A549 (cell line): ENCODE measurements at regions not wholly inside any gene's neighbourhood (a gene's known extent, or its start where the extent isn't known, plus 50 kb on each side); places are given as distances from the start of the nearest gene placed in this dataset.

Experiments
- ATAC-seq, 2 experiments: fragments of 200-7000 bp in 1 of 2; fragments of >200 bp in 1 of 2; cut with Nextera tagmentation in 1 of 2; cut with Tn5 transposase in 1 of 2; 3 replicates each; pipeline versions ENCODE4 v1.8.0 to v1.9.1; 2018 to 2020; ENCODE audit warnings: mild to moderate bottlenecking in 1 of 2, moderate library complexity in 1 of 2
- CTCF ChIA-PET: fragments of 300-600 bp; sonication (Branson Sonifier 250); formaldehyde crosslinking; extraction: SDS; loops from one replicate; lab custom pipeline; 2021; ENCODE audit warnings: antibody characterized with exemption, inconsistent platforms; lab: Yijun Ruan, JAX
- POLR2A ChIA-PET: fragments of 350-600 bp; formaldehyde crosslinking; extraction: SDS; loops from one replicate; lab custom pipeline; 2021; ENCODE audit warnings: antibody characterized with exemption, inconsistent platforms; lab: Yijun Ruan, JAX
- DNase-seq, 2 experiments: peaks; one replicate each; pipeline versions ENCODE4 v3.0.0 to v3.0.0-alpha.2; 2011 to 2016; ENCODE audit warnings: low read depth in 1 of 2, low spot score in 1 of 2
- FAIRE-seq: peaks from 2 replicates; lab custom pipeline; 2011; peaks lifted over from hg19 to GRCh38; lab: Jason Lieb, UNC
- H3K27ac ChIP-seq, 2 experiments: fragments of >200 bp; sonication (Bioruptor Twin); formaldehyde crosslinking; 3 replicates each; pipeline ENCODE4 v1.5.1; 2016 to 2017
- H3K4me1 ChIP-seq: fragments of >200 bp; sonication (Bioruptor Twin); formaldehyde crosslinking; 3 replicates; pipeline ENCODE4 v1.6.1; 2016
- H3K4me2 ChIP-seq: fragments of >200 bp; sonication (Bioruptor Twin); formaldehyde crosslinking; 3 replicates; pipeline ENCODE4 v1.6.1; 2016
- H3K4me3 ChIP-seq: fragments of >200 bp; sonication (Bioruptor Twin); formaldehyde crosslinking; 3 replicates; pipeline ENCODE4 v1.5.1; 2016
- H3K9me3 ChIP-seq: fragments of >200 bp; sonication (Bioruptor Twin); formaldehyde crosslinking; 3 replicates; pipeline ENCODE4 v1.6.1; 2016
- CBX8 ChIP-seq: fragments of 200-600 bp; sonication (generic); IDR thresholded peaks from 2 replicates; pipeline ENCODE4 v1.6.1; 2016
- CHD4 ChIP-seq: fragments of 200-600 bp; sonication (generic); IDR thresholded peaks from 2 replicates; pipeline ENCODE4 v1.6.1; 2016; ENCODE audit warnings: antibody characterized with exemption, mild to moderate bottlenecking, borderline replicate concordance
- EHF ChIP-seq: fragments of 250-450 bp; sonication (Bioruptor Pico); IDR thresholded peaks from 2 replicates; pipeline ENCODE4 v1.5.0; 2020; ENCODE audit warnings: mild to moderate bottlenecking
- EHMT2 ChIP-seq: fragments of 200-600 bp; sonication (generic); IDR thresholded peaks from 2 replicates; pipeline ENCODE4 v1.6.1; 2016; ENCODE audit warnings: antibody characterized with exemption, low read depth, mild to moderate bottlenecking, moderate library complexity
- EP300 ChIP-seq, 2 experiments: fragments of >200 bp; sonication (Bioruptor Twin); formaldehyde crosslinking; IDR thresholded peaks; 2 replicates in 1 of 2; 3 replicates in 1 of 2; pipeline ENCODE4 v1.6.1; 2016 to 2017
- ESRRA ChIP-seq: fragments of 150-350 bp; IDR thresholded peaks from 2 replicates; pipeline ENCODE4 v1.6.1; 2014; ENCODE audit warnings: mild to moderate bottlenecking, low read length, borderline replicate concordance
- FOSB ChIP-seq: fragments of 250-450 bp; sonication (Bioruptor Pico); IDR thresholded peaks from 2 replicates; pipeline ENCODE4 v1.5.0; 2020; ENCODE audit warnings: mild to moderate bottlenecking, moderate library complexity
- FOSL2 ChIP-seq, 2 experiments: fragments of 450-650 bp in 1 of 2; fragments of >200 bp in 1 of 2; sonication (Bioruptor Twin) in 1 of 2; formaldehyde crosslinking; IDR thresholded peaks; 2 replicates each; pipeline versions ENCODE4 v1.5.0 to v1.6.1; 2016 to 2020; ENCODE audit warnings: mild to moderate bottlenecking in 1 of 2, moderate library complexity in 1 of 2
- FOXS1 ChIP-seq: fragments of 250-450 bp; sonication (Bioruptor Pico); IDR thresholded peaks from 2 replicates; pipeline ENCODE4 v1.5.0; 2020; ENCODE audit warnings: mild to moderate bottlenecking, moderate library complexity
- GATA3 ChIP-seq: IDR thresholded peaks from 2 replicates; pipeline ENCODE4 v1.6.1; 2012; ENCODE audit warnings: borderline replicate concordance
- HOXA7 ChIP-seq: fragments of 250-450 bp; sonication (Bioruptor Pico); IDR thresholded peaks from 2 replicates; pipeline ENCODE4 v1.5.0; 2020; ENCODE audit warnings: mild to moderate bottlenecking, moderate library complexity
- HOXB13 ChIP-seq: fragments of 250-450 bp; sonication (Bioruptor Pico); IDR thresholded peaks from 2 replicates; pipeline ENCODE4 v1.5.0; 2020; ENCODE audit warnings: low read depth, mild to moderate bottlenecking, moderate library complexity
- KDM1A ChIP-seq: fragments of 200-600 bp; sonication (generic); IDR thresholded peaks from 2 replicates; pipeline ENCODE4 v1.6.1; 2016; ENCODE audit warnings: low read depth, mild to moderate bottlenecking
- MAZ ChIP-seq: fragments of 150-350 bp; IDR thresholded peaks from 2 replicates; pipeline ENCODE4 v1.6.1; 2014; ENCODE audit warnings: antibody characterized with exemption, low read depth, low read length, borderline replicate concordance
- NR3C1 ChIP-seq: fragments of >200 bp; sonication (Bioruptor Twin); formaldehyde crosslinking; IDR thresholded peaks from 3 replicates; pipeline ENCODE4 v1.6.1; 2017
- POLR2AphosphoS2 ChIP-seq: conservative IDR thresholded peaks from 2 replicates; pipeline ENCODE4 v1.6.1; 2012; ENCODE audit warnings: low read length, improper control_type of control experiment, inconsistent platforms
- SMC3 ChIP-seq: fragments of >200 bp; sonication (Bioruptor Twin); formaldehyde crosslinking; IDR thresholded peaks from 3 replicates; pipeline ENCODE4 v1.6.1; 2018; ENCODE audit warnings: inconsistent platforms
- ZSCAN20 ChIP-seq: fragments of 250-450 bp; sonication (Bioruptor Pico); IDR thresholded peaks from 2 replicates; pipeline ENCODE4 v1.8.0; 2022; ENCODE audit warnings: mild to moderate bottlenecking, moderate library complexity
- WGBS: methylation state at CpG from one replicate; pipeline ENCODE4 v1.1.6; 2017; ENCODE audit errors: missing lambda C conversion rate; 5-methylcytosine and 5-hydroxymethylcytosine counted together
- TF ChIP-seq, protein P1 (sequence below): IDR thresholded peaks from 2 replicates; pipeline ENCODE4 v1.6.1; 2012
- TF ChIP-seq, protein P2 (sequence below): fragments of >200 bp; sonication (Bioruptor Twin); formaldehyde crosslinking; IDR thresholded peaks from 3 replicates; pipeline ENCODE4 v1.5.1; 2016
- TF ChIP-seq, protein P3 (sequence below): fragments of 250-450 bp; sonication (Bioruptor Pico); IDR thresholded peaks from 2 replicates; pipeline ENCODE4 v1.5.0; 2020; ENCODE audit warnings: low read depth, mild to moderate bottlenecking, moderate library complexity

DNA sequence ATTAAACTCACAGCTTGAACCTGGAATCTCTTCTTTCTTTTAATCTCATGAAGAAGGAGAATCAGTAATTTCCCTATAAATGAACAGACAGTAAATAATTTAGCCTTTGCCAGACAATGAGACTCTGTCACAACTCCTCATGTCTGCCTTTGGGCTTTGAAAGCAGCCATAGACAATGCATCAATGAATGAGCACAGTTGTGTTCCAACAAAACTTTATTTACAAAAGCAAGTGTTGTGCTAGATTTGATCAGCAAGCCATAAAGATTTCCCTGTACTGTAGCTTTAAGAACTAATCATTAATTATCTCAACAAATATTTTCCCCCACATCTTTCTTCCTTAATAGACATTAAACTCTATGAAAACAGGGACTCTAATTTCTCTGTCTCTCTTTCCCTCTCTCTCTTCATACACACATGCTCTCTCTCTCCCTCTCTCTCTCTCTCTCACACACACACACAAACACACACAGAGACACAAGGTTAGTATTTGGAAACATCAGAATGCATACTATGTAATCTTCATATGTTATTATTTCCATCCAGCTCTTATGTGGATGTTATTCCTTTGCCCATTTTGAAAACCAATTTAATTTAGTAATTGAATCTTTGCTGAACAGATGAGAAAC is 1209.8 kb upstream of the CDH6 start:
- POLR2A ChIA-PET, result no interaction called here
- FAIRE-seq (no peak), ATAC-seq (no peak)

DNA sequence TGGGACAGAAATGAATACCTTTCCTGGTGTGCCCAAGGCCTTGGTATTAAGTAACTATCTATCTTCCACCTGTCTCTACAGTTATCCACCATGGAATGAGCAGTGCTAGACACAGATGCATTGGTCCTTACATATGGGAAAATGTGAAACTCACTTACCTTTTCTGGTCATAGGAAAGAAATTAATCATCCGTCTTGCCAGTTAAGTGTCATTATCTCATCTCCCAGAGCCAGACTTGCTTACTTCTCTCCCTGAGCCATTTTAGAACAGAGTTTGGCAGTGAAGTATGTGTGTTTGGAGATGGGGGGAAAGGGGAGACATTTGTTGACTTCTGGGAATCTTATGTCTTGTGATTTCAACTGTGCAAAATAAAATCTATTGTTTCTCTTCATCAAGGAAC is 1211.0 kb upstream of the CDH6 start:
- DNase-seq (no peak), FAIRE-seq (no peak), ATAC-seq (no peak)
- Histone ChIP-seq H3K4me3 (no peak overlapping the region), H3K4me2 (no peak overlapping the region), H3K4me1 (no peaks in the 10 kb centered on the region), H3K9me3 (no peaks in the 10 kb centered on the region), H3K27ac (no peak overlapping the region)
- WGBS, result 76% methylated on average over 1 of the region's 1 CpG
- POLR2A ChIA-PET, result no interaction called here
- TF ChIP-seq ZSCAN20 (no peak), FOSL2 (IDR thresholded peaks at IDR 0.05) (no peak), FOSL2 (CRISPR knock-in tag; IDR thresholded peaks at IDR 0.05) (no peak), CBX8 (no peak), GATA3 (no peak), EP300 (IDR thresholded peaks at IDR 0.05) (no peak), FOSB (CRISPR knock-in tag) (no peak), EHMT2 (no peak), ESRRA (no peak), EHF (CRISPR knock-in tag) (no peak), HOXA7 (no peak), SMC3 (no peak), MAZ (no peak), HOXB13 (CRISPR knock-in tag) (no peak)
- TF ChIP-seq, protein P1, sequence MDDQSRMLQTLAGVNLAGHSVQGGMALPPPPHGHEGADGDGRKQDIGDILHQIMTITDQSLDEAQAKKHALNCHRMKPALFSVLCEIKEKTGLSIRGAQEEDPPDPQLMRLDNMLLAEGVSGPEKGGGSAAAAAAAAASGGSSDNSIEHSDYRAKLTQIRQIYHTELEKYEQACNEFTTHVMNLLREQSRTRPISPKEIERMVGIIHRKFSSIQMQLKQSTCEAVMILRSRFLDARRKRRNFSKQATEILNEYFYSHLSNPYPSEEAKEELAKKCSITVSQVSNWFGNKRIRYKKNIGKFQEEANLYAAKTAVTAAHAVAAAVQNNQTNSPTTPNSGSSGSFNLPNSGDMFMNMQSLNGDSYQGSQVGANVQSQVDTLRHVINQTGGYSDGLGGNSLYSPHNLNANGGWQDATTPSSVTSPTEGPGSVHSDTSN, result no peak
- TF ChIP-seq, protein P2, sequence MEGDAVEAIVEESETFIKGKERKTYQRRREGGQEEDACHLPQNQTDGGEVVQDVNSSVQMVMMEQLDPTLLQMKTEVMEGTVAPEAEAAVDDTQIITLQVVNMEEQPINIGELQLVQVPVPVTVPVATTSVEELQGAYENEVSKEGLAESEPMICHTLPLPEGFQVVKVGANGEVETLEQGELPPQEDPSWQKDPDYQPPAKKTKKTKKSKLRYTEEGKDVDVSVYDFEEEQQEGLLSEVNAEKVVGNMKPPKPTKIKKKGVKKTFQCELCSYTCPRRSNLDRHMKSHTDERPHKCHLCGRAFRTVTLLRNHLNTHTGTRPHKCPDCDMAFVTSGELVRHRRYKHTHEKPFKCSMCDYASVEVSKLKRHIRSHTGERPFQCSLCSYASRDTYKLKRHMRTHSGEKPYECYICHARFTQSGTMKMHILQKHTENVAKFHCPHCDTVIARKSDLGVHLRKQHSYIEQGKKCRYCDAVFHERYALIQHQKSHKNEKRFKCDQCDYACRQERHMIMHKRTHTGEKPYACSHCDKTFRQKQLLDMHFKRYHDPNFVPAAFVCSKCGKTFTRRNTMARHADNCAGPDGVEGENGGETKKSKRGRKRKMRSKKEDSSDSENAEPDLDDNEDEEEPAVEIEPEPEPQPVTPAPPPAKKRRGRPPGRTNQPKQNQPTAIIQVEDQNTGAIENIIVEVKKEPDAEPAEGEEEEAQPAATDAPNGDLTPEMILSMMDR, result no peak
- CTCF ChIA-PET, result no interaction called here

More for the DNA sequence above, 1209.8 kb upstream of the CDH6 start:
- no peaks in the 10 kb centered on the region for H3K9me3 ChIP-seq
- H3K4me1 ChIP-seq, result no peaks in the 10 kb centered on the region
- no peak overlapping the region for H3K4me2 ChIP-seq
- TF ChIP-seq CHD4, result no peak
- TF ChIP-seq KDM1A, result no peak
- TF ChIP-seq POLR2AphosphoS2, result no peak
- TF ChIP-seq, protein P3, sequence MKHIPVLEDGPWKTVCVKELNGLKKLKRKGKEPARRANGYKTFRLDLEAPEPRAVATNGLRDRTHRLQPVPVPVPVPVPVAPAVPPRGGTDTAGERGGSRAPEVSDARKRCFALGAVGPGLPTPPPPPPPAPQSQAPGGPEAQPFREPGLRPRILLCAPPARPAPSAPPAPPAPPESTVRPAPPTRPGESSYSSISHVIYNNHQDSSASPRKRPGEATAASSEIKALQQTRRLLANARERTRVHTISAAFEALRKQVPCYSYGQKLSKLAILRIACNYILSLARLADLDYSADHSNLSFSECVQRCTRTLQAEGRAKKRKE (CRISPR knock-in tag), result no peak
- no peak for TF ChIP-seq FOSL2 (IDR thresholded peaks at IDR 0.05)
- no peak for TF ChIP-seq FOSL2 (CRISPR knock-in tag; IDR thresholded peaks at IDR 0.05)
- no peak for TF ChIP-seq EHMT2
- TF ChIP-seq ZSCAN20, result no peak
- TF ChIP-seq FOXS1 (CRISPR knock-in tag), result no peak
- CTCF ChIA-PET, result interaction anchor here (0.6 kb wide), 1 partner anchor 24 kb away, joined by 3 read pairs; no protein-coding TSS in a partner anchor
- no peak overlapping the region for H3K4me3 ChIP-seq
- no peak overlapping the region for H3K27ac ChIP-seq
- DNase-seq, result no peak

DNA sequence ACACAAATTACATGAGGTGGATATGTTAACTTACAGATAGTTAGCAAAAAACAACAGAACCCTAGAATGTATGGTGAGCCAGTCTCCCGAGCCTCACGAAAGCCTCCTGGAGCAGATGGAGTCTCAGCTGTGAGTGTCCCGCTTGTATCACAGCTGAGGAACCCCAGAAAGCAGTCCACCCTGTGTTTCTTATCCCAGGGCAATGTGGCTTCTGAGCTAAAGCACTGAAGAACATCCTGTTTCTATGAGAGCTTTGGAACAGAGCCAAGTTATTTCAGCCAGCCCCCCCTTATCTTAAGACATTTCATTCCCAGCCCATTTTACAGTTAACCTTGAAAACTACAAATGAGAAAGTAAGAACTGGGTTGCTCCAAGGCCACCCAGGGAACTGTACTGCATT is 1220.9 kb upstream of the CDH6 start:
- DNase-seq (no peak), FAIRE-seq (no peak), ATAC-seq (no peak)
- no peak overlapping the region for H3K27ac ChIP-seq
- no peaks in the 10 kb centered on the region for H3K9me3 ChIP-seq
- no peak overlapping the region for H3K4me2 ChIP-seq
- TF ChIP-seq EP300 (IDR thresholded peaks at IDR 0.05) (no peak), SMC3 (no peak), NR3C1 (no peak)
- ChIA-PET POLR2A (no interaction called here), CTCF (interaction anchor here (0.9 kb wide), 2 partner anchors 12 to 68 kb away, joined by 3 read pairs; no protein-coding TSS in a partner anchor)
- 2% methylated on average over 3 of the region's 3 CpGs for WGBS
- H3K4me3 ChIP-seq, result no peak overlapping the region
- H3K4me1 ChIP-seq, result no peaks in the 10 kb centered on the region
